GM13977 (cell line): ENCODE measurements at regions not wholly inside any gene's neighbourhood (a gene's known extent, or its start where the extent isn't known, plus 50 kb on each side); places are given as distances from the start of the nearest gene placed in this dataset.
A peak's percentile ranks its signal among the peaks of the same experiment; 100 is the strongest.

Experiments used
- DNase-seq: peaks from one replicate; pipeline ENCODE4 v3.0.0; 2012; ENCODE audit warnings: low spot score
- in situ Hi-C: fragments of 300-500 bp; cut with MboI; formaldehyde crosslinking; loops from one replicate; pipeline ENCODE4 v1.12.0; 2022; ENCODE audit warnings: low sequenced_read_pairs, low pct_unique_long_range_greater_than_20kb, mixed read lengths, inconsistent platforms; ENCODE audit not compliant: unreplicated experiment
- TF ChIP-seq, protein P1 (sequence below): IDR thresholded peaks from 2 replicates; pipeline ENCODE4 v1.5.1; 2012; ENCODE audit warnings: mild to moderate bottlenecking, control low read depth; ENCODE audit not compliant: insufficient read depth; ENCODE audit errors: extremely low read depth, missing control alignments

DNA sequence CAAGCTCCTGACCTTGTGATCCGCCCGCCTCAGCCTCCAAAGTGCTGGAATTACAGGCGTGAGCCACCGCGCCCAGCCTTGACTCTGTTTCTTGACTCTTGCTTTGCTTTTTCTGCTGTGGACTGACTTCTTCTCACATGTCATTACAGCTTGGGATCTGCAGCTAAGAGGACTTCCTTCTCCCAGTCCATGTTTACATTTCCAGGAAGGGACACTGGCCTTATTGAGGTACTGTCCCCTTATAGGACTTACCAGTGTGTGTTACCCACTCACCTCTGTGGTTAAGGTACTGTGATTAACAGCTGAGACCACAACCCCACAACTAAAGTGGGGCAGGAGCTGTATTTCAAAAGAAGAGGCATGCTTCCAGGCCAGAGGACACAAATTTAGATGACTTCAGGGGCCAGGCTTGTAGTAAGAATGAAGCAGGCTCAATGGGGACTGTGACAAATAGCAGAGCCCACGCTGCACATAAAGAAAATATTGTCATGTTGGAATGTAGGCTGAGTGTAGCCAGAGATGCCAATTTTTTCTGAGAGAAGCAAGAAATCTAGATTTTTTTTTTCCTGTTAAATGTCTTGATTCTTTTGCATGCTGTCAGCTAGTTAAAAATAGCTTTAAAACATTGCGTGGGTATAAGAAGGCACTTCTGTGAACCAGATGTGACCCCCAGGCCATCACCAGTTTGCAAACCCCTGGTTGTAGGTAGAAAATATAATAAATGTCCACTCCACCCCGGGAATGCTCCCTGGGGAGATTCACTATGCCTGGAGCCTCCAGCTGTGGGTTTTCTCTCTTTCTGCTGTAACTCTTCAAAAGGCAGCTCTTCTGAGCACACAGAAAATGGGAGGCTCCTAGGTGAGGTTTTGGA lies 75.0 kb downstream of the PTPDC1 start:
- TF ChIP-seq, protein P1, sequence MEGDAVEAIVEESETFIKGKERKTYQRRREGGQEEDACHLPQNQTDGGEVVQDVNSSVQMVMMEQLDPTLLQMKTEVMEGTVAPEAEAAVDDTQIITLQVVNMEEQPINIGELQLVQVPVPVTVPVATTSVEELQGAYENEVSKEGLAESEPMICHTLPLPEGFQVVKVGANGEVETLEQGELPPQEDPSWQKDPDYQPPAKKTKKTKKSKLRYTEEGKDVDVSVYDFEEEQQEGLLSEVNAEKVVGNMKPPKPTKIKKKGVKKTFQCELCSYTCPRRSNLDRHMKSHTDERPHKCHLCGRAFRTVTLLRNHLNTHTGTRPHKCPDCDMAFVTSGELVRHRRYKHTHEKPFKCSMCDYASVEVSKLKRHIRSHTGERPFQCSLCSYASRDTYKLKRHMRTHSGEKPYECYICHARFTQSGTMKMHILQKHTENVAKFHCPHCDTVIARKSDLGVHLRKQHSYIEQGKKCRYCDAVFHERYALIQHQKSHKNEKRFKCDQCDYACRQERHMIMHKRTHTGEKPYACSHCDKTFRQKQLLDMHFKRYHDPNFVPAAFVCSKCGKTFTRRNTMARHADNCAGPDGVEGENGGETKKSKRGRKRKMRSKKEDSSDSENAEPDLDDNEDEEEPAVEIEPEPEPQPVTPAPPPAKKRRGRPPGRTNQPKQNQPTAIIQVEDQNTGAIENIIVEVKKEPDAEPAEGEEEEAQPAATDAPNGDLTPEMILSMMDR, result no peak
- in situ Hi-C loops, result no loop called here
- DNase-seq, result no peak

DNA sequence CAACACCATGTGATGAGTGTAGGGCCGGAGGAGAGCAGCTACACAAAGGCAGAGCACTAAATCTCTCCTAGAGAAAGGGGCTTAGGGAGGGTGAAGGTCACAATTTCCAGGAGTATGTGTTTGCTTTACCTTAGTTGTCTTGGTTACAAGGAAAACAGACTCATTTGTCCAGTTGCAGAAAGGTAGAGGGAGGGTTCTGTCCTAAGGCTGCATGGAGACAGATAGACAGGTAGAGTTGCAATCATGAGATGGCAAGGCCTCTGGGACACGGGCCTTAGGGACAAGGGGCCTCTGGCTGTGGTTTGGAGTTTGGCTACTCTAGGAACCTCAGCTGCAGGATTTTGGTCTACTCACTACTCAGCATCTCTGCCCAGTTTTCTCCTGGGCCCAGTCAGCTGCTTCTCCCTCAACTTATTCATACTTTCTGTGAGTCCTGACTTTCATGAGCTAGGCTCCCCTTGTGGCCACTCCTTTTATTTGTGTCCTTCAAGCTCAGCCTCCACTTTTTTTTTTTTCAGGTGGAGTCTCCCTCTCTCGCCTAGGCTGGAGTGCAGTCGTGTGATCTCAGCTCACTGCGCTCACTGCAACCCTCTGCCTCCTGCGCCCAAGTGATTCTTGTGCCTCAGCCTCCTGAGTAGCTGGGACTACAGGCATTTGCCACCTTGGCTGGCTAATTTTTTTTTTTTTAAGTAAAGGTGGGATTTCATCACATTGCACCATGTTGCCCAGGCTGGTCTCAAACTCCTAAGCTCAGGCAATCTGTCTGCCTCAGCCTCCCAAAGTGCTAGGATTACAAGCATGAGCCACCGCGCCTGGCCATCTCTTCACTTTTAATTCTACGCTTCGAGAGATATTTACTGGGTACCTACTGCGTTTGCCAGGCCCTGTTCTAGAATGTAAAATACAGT lies 76.6 kb downstream of the PTPDC1 start:
- in situ Hi-C loops, result no loop called here
- TF ChIP-seq, protein P1, result no peak
- DNase-seq, result no peak

DNA sequence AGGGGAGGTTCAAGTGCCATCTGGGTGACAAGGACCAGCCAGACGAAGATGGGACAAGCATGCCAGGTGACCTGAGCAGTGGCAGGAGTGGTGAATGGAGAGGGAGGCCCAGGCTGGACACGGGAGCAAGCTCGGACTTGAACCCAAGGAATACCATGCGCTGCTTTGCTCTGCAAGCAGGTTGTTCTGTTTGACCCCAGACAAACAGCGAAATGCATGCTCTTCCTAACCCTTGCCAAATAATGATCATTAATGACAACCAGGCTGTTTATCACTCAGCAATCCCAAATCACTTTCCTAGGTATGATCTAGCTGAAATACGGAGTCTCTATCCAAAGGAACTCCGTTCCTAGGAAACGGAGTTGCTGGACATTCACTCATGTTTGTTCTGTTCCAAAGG lies 77.4 kb downstream of the PTPDC1 start:
- in situ Hi-C loops, result no loop called here
- DNase-seq, result no peak
- TF ChIP-seq, protein P1, result no peak

DNA sequence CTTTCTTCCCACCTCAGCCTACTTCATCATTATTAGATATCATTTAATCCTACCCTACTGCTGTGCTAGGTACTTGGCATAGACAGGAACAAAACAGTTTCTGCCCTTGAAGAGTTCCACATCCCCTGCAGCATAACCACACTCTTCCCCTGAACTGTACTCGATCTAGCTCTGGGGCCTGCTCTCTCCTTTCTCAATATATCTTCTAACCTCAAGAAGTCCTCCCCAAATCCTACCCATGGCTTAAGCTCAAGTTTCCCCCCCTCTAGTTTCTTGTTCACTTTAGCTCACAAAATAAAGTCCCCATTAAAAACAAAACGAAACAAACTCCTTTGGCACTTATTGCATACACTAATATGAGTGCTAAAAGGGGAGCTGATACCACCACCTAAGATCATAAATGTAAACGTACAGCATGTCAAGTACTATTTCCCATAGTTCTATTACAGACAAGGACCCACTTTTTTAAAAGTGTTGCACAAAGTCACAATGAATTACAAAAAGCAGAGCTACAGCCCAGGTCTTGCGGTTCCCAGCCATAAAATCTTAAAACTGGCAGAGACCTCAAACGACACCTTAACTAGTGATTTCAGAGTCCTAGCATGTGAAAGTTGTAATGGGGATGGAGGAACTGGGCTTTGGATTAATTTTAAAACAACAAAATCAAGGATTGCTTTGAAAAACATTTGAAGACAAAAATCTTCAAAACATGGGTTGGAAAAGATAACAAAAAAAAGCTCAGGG lies 80.7 kb downstream of the PTPDC1 start:
- in situ Hi-C loops, result no loop called here
- TF ChIP-seq, protein P1, result no peak

DNA sequence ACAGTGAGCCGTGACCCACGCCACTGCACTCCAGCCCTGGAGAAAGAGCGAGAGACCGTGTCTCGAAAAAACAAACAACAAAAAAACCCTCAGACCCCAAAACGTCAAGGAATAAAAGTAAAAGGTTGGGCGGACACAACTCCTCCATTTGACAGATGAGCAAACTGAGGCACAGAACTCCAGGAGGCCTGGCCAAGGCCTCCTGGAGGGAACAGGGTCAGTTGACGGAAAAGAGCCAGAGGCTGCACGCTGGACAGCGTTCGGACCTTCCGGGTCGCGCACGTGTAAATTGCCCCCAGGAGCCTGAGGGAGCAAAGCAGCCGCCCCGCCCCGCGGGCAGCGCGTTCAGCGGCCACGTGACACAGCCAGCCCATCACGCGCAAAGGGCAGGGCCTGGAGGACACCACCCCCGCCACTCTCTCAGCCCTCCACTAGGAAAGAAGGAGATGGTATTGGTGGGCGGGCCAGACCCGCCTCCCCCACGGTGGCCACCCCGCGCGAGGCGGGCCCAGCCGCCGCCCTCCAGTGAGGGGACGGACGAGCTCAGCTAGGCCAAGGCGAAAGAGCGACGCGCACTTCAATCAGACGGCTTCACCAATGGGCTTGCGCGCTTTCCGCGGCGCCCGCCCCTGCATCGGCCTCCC lies 81.5 kb downstream of the PTPDC1 start:
- in situ Hi-C loops, result no loop called here
- DNase-seq, result peak; percentile 99
- TF ChIP-seq, protein P1, result no peak

More for the DNA sequence above, 80.7 kb downstream of the PTPDC1 start:
- DNase-seq, result no peak
